ENCODE measurements at regions not wholly inside any gene's neighbourhood (a gene's known extent, or its start where the extent isn't known, plus 50 kb on each side); places are given as distances from the start of the nearest gene placed in this dataset.
"Not testable (repeated sequence)": the region's sequence is repeated elsewhere in the genome, so short reads cannot be mapped to it uniquely, and the experiment has no call there.

GRCh38 chr9:30812821-30813220 lies 1571.6 kb upstream of the ACO1 start:
- DNase-seq = no peak
- ATAC-seq = no peak
- H3K4me3 Mint-ChIP-seq = no peak overlapping the region
- no peak overlapping the region for H3K27ac Mint-ChIP-seq
- no peaks in the 10 kb centered on the region for H3K9me3 Mint-ChIP-seq
- H3K27me3 Mint-ChIP-seq = no peaks in the 10 kb centered on the region
- no peaks in the 10 kb centered on the region for H3K4me1 Mint-ChIP-seq

GRCh38 chr9:30815585-30815984 lies 1568.9 kb upstream of the ACO1 start:
- H3K27me3 Mint-ChIP-seq = no peaks in the 10 kb centered on the region
- no peak overlapping the region for H3K4me3 Mint-ChIP-seq
- H3K9me3 Mint-ChIP-seq = peaks cover 5% of the 10 kb centered on the region in 2 donors
- no peak for ATAC-seq
- H3K27ac Mint-ChIP-seq = no peak overlapping the region
- no peaks in the 10 kb centered on the region for H3K4me1 Mint-ChIP-seq
- DNase-seq = no peak

DNA sequence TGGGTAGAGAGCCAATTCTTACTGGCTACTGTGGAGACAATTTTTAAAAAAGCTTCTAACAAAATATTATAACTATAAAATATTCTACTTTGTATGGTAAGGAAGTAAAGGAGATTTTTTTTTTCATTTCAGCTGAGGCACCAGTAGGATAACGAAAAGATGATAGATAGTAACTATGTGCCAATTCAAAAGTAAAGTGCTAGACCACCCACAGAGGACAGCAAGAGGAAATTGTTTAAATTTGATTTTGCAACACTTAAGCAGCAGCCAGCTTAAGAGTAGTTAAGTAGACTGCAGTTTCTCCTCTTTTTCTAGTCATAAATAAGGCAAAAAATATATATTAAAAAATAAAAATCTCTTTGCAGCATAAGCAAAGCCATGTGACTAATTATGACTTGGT lies 1539.3 kb upstream of the ACO1 start:
- Mint-ChIP-seq H3K27me3 (peaks cover 7% of the 10 kb centered on the region), H3K9me3 (no peaks in the 10 kb centered on the region), H3K4me3 (no peak overlapping the region), H3K27ac (no peak overlapping the region), H3K4me1 (no peaks in the 10 kb centered on the region)
- ATAC-seq = no peak
- DNase-seq = no peak

GRCh38 chr9:30846651-30847050 lies 1537.8 kb upstream of the ACO1 start:
- ATAC-seq (no peak), DNase-seq (no peak)
- no peak overlapping the region for H3K27ac Mint-ChIP-seq
- no peaks in the 10 kb centered on the region for H3K4me1 Mint-ChIP-seq
- H3K9me3 Mint-ChIP-seq = peaks cover 0 to 3% of the 10 kb centered on the region in 2 donors
- peaks cover 7% of the 10 kb centered on the region for H3K27me3 Mint-ChIP-seq
- H3K4me3 Mint-ChIP-seq = no peak overlapping the region

- Mint-ChIP-seq H3K27ac (no peak overlapping the region), H3K27me3 (peaks cover 7% of the 10 kb centered on the region), H3K4me1 (no peaks in the 10 kb centered on the region), H3K9me3 (peaks cover 0 to 8% of the 10 kb centered on the region in 2 donors), H3K4me3 (no peak overlapping the region)
- DNase-seq (no peak), ATAC-seq (no peak)
Measured at GRCh38 chr9:30851600-30851999, 1532.8 kb upstream of the ACO1 start.

DNA sequence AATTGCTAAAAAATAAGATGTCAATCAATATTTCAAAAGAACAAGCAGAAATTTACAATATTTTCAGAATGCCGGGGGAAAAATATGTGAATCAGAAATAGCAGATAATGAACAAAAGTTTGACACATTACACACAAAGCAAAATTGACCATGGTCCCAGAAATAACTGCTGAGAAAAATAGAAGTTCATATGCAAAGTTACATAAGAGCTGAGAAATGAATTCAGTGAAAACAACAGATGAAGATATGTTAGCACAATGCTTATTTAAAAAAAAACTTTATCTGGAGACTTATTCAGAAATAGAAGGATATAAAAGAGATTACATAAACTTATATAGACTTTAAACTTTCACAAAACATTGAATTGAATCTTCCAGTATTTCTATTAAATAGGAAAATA lies 1483.7 kb upstream of the ACO1 start:
- ATAC-seq (no peak), DNase-seq (no peak)
- Mint-ChIP-seq H3K9me3 (no peaks in the 10 kb centered on the region), H3K27me3 (no peaks in the 10 kb centered on the region), H3K4me3 (no peak overlapping the region), H3K27ac (no peak overlapping the region), H3K4me1 (no peaks in the 10 kb centered on the region)

GRCh38 chr9:30913331-30913730 lies 1471.1 kb upstream of the ACO1 start:
- no peak overlapping the region for H3K4me3 Mint-ChIP-seq
- no peak overlapping the region for H3K27ac Mint-ChIP-seq
- ATAC-seq (no peak), DNase-seq (no peak)
- H3K9me3 Mint-ChIP-seq = peaks cover 0 to 6% of the 10 kb centered on the region in 2 donors
- no peaks in the 10 kb centered on the region for H3K27me3 Mint-ChIP-seq
- no peaks in the 10 kb centered on the region for H3K4me1 Mint-ChIP-seq

- H3K4me3 Mint-ChIP-seq = no peak overlapping the region
- no peak for ATAC-seq
- H3K27ac Mint-ChIP-seq = no peak overlapping the region
Measured at GRCh38 chr9:30915451-30915850, 1469.0 kb upstream of the ACO1 start.

DNA sequence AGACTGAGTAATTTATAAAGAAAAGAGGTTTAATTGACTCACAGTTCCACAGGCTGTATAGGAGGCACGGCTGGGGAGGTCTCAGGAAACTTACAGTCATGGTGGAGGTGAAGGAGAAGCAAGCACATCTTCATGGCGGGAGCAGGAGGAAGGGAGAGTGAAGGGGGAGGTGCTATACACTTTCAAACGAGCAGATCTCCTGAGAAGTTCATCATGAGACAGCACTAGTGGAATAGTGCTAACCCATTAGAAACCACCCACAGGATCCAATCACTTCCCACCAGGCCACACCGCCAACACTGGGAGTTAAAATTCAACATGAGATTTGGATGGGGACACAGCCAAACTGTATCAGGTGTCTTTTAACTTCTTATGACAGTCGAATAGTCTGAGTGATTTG lies 1459.3 kb upstream of the ACO1 start:
- H3K9me3 Mint-ChIP-seq = no peaks in the 10 kb centered on the region
- H3K27ac Mint-ChIP-seq = no peak overlapping the region
- no peaks in the 10 kb centered on the region for H3K27me3 Mint-ChIP-seq
- ATAC-seq = no peak
- no peak overlapping the region for H3K4me3 Mint-ChIP-seq
- DNase-seq = no peak
- H3K4me1 Mint-ChIP-seq = no peaks in the 10 kb centered on the region

More at GRCh38 chr9:30915451-30915850, 1469.0 kb upstream of the ACO1 start:
- no peak for DNase-seq
- Mint-ChIP-seq H3K9me3 (peaks cover 0 to 6% of the 10 kb centered on the region in 2 donors), H3K4me1 (no peaks in the 10 kb centered on the region), H3K27me3 (no peaks in the 10 kb centered on the region)

- Mint-ChIP-seq H3K4me3 (no peak overlapping the region), H3K4me1 (no peaks in the 10 kb centered on the region), H3K9me3 (no peaks in the 10 kb centered on the region), H3K27me3 (no peaks in the 10 kb centered on the region), H3K27ac (no peak overlapping the region)
- DNase-seq (no peak), ATAC-seq (no peak)
Measured at GRCh38 chr9:30925635-30926034, 1458.8 kb upstream of the ACO1 start.

DNA sequence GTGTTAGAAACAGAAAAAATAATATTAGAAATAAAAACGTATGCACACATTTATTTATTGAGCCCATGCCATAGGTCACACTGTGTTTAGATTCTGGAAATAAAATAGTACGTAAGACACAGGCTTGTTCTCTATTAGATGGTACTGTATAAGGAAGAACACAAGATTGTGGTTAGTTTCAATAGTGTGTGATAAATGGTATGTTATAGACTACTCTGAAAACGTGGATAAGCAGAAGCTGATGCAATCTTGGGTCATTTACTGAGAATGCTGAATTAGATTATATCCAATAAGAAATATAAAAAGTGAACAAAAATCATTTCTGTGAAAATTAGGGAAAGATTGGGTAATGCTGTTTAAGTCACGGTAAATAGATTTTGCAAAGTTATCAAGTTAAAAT lies 1456.4 kb upstream of the ACO1 start:
- no peak overlapping the region for H3K4me3 Mint-ChIP-seq
- no peaks in the 10 kb centered on the region for H3K27me3 Mint-ChIP-seq
- H3K9me3 Mint-ChIP-seq = no peaks in the 10 kb centered on the region
- H3K27ac Mint-ChIP-seq = no peak overlapping the region
- no peaks in the 10 kb centered on the region for H3K4me1 Mint-ChIP-seq
- no peak for DNase-seq
- ATAC-seq = no peak

- Mint-ChIP-seq H3K27me3 (no peaks in the 10 kb centered on the region), H3K4me3 (no peak overlapping the region), H3K4me1 (no peaks in the 10 kb centered on the region), H3K27ac (no peak overlapping the region), H3K9me3 (no peaks in the 10 kb centered on the region)
- DNase-seq (no peak), ATAC-seq (no peak)
Measured at GRCh38 chr9:30932226-30932625, 1452.2 kb upstream of the ACO1 start.

DNA sequence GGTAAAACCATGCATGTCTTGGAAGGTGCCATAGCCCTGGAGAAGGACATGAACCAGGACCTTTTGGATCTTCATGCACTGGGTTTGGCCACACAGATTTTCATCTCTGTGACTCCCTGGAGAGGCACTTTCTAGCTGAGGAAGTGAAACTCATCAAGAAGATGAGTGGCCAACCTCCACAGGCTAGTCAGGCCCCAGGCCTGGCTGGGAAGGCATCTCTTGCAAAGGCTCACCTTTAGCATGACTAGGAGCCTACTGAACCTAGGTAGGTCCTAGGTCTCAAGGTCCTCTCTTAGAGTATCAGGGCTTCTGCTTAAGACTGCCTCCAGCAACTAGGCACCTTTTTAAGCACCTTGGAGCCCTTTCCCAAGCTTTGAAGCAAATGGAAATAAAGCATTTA lies 1448.7 kb upstream of the ACO1 start:
- no peaks in the 10 kb centered on the region for H3K9me3 Mint-ChIP-seq
- DNase-seq (no peak), ATAC-seq (peak; percentile 23)
- no peak overlapping the region for H3K4me3 Mint-ChIP-seq
- H3K27ac Mint-ChIP-seq = no peak overlapping the region
- H3K27me3 Mint-ChIP-seq = no peaks in the 10 kb centered on the region
- no peaks in the 10 kb centered on the region for H3K4me1 Mint-ChIP-seq

- no peaks in the 10 kb centered on the region for H3K4me1 Mint-ChIP-seq
- no peak for ATAC-seq
- no peak overlapping the region for H3K27ac Mint-ChIP-seq
- no peak for DNase-seq
- H3K9me3 Mint-ChIP-seq = no peaks in the 10 kb centered on the region
- H3K4me3 Mint-ChIP-seq = no peak overlapping the region
- no peaks in the 10 kb centered on the region for H3K27me3 Mint-ChIP-seq
Measured at GRCh38 chr9:30937106-30937505, 1447.3 kb upstream of the ACO1 start.

- ATAC-seq, H3K27ac Mint-ChIP-seq, H3K4me3 Mint-ChIP-seq, DNase-seq, H3K27me3 Mint-ChIP-seq, H3K9me3 Mint-ChIP-seq, H3K4me1 Mint-ChIP-seq: not testable (repeated sequence)
Measured at GRCh38 chr9:30942852-30943251, 1441.6 kb upstream of the ACO1 start.

DNA sequence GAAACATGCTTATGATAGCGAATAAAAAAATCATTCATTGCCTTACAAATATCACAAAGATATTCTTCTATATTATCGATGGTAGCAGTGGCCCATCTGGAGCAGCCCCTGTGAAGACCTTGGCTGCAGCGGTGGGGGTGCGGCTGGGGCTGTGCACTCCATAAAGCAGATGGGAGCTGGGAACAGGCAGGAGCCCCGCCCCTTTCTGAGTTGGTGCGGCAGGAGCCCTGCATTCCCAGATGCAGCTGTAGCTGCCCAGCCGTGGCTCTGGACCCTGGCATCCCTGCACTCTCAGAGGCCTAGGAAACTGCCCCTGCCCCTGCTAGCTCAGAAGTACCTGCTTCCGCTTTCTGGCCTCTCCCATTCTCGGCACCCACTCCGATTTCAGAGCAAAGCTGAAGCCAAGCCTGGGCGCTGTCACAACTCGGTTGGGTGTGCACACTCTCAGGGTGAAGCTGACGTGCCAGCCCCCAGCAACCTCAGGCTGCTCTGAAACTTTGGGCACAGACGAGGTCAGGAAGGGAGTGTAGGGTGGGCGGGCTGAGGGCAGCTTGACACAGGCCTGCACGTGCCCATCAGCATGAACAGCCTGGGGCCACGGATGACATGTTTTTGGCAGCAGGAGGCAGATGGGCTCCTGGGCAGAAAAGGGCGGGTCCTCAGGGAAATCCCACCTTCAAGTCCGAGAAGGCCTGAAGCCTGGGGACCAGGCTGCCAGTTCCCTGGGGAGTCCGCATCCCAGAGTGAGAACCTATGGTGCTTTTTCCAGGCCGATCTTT lies 1440.8 kb upstream of the ACO1 start:
- no peaks in the 10 kb centered on the region for H3K4me1 Mint-ChIP-seq
- H3K27ac Mint-ChIP-seq = no peak overlapping the region
- H3K27me3 Mint-ChIP-seq = no peaks in the 10 kb centered on the region
- peaks cover 6 to 9% of the 10 kb centered on the region in 2 donors for H3K9me3 Mint-ChIP-seq
- H3K4me3 Mint-ChIP-seq = no peak overlapping the region
- ATAC-seq (peak; percentile 28), DNase-seq (no peak)

DNA sequence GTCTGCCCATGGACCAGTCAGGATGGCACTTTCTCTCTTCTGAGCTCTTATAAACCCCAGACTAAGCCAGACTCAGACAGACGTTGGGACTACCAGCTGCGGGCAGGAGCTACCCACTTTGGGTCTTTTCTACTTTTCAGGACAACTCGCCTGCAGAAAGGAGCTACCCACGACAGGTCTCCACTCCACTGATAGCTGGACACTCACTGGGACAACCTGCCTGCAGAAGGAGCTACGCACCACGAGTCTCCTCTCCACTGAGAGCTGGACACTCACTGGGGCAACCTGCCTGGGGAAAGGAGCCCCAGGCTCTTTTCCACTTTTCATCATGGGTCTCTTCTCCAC lies 1440.2 kb upstream of the ACO1 start:
- H3K9me3 Mint-ChIP-seq = peaks cover 10 to 15% of the 10 kb centered on the region in 2 donors
- DNase-seq (no peak), ATAC-seq (peak; percentile 20)
- no peaks in the 10 kb centered on the region for H3K4me1 Mint-ChIP-seq
- H3K4me3 Mint-ChIP-seq = no peak overlapping the region
- no peaks in the 10 kb centered on the region for H3K27me3 Mint-ChIP-seq
- no peak overlapping the region for H3K27ac Mint-ChIP-seq

Measured in stimulated activated naive CD8-positive, alpha-beta T cell treated with anti-CD3 and anti-CD28 coated beads, Interleukin-15, amount 100 ng/mL, for 72 hours (primary cell).